AG09319 (cell line): ENCODE measurements at regions not wholly inside any gene's neighbourhood (a gene's known extent, or its start where the extent isn't known, plus 50 kb on each side); places are given as distances from the start of the nearest gene placed in this dataset.

Experiments
- DNase-seq: peaks from one replicate; pipeline ENCODE4 v3.0.0-alpha.2; 2010; ENCODE audit warnings: low read depth; ENCODE audit errors: extremely low read depth
- TF ChIP-seq, protein P1 (sequence below): IDR thresholded peaks from 2 replicates; pipeline ENCODE4 v1.5.1; 2011; ENCODE audit warnings: low read depth, mild to moderate bottlenecking, inconsistent platforms, low read length, moderate library complexity

DNA sequence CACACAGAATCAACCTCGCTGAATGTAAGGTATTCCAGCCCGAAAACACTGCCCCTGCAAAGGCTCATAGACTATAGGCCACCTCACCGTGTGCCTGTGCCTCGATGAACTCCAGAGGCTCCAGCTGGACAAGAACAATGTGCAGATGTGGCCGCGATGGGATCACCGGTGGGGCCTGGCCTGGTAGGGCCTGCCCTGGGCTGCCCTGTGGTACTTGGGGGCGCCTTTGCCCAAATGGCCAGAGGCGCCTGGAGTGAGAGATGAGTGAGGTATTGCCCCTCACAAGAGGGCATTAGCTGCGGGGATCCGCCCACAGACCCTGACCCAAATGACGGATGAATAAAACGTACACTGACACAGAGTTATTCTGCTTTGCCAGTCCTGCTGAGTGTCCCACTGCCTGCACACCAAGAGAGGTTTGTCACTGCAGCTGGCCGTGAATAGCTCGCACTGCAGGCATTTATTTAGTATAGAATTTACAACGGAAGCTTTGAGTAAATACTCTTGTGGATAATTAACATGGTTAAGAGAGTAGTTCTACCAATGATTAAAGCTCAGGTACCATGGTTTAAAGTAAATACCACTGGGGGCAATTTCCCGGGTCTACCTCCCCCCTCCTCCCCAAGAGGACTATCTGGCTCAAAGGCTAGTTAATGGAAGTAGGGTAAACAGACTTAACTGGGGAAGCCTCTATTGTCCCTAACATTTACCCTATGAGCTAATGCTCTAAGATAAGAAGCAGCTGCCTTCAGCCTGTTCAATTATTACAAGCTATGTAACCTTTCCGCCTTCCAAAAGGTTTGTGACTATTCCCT, 101.1 kb upstream of the IGLL5 start:
- no peak for DNase-seq
- TF ChIP-seq, protein P1, sequence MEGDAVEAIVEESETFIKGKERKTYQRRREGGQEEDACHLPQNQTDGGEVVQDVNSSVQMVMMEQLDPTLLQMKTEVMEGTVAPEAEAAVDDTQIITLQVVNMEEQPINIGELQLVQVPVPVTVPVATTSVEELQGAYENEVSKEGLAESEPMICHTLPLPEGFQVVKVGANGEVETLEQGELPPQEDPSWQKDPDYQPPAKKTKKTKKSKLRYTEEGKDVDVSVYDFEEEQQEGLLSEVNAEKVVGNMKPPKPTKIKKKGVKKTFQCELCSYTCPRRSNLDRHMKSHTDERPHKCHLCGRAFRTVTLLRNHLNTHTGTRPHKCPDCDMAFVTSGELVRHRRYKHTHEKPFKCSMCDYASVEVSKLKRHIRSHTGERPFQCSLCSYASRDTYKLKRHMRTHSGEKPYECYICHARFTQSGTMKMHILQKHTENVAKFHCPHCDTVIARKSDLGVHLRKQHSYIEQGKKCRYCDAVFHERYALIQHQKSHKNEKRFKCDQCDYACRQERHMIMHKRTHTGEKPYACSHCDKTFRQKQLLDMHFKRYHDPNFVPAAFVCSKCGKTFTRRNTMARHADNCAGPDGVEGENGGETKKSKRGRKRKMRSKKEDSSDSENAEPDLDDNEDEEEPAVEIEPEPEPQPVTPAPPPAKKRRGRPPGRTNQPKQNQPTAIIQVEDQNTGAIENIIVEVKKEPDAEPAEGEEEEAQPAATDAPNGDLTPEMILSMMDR: no peak

- no peak for DNase-seq
- TF ChIP-seq, protein P1: no peak
Measured at GRCh38 chr22:22787151-22787550, 100.5 kb upstream of the IGLL5 start.

GRCh38 chr22:22787786-22788459, 99.7 kb upstream of the IGLL5 start:
- TF ChIP-seq, protein P1: peak; percentile 82
- DNase-seq: no peak

- TF ChIP-seq, protein P1: no peak
- no peak for DNase-seq
Measured at GRCh38 chr22:22788460-22789037, 99.1 kb upstream of the IGLL5 start.

DNA sequence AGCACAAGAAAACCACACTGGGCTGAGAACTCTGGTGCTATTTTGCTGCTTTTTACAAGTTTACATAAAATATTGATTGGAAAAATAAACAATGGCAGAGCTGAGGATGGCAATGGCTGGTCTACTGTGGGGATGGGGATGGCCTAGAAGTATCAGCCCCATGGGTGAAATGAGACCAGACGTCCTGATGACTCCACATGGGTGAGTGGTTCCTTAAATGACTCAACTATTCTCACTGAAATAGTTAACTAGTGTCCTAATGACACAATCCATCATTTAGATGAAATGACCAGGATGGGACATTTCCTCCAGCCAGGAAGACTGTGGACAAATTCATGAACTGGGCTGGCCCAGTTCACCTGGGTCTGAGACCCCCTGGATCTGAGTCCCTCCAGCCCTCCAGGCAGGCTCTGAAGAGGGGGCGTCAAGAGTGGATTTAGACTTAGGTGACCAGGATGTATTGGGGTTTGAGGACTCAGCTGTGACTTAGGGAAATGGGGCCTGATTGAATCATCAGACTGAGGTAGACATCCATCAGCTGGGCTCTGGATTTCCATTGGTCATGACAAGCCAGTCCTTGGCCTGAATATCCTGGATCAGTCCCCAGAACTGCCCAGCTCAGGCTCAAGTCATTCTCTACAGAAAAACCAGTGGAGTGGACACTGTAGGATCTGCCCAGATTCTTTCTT, 98.2 kb upstream of the IGLL5 start:
- TF ChIP-seq, protein P1: no peak
- no peak for DNase-seq

GRCh38 chr22:22789922-22790845, 97.4 kb upstream of the IGLL5 start:
- no peak for DNase-seq
- TF ChIP-seq, protein P1: no peak
